ENCODE measurements at regions not wholly inside any gene's neighbourhood (a gene's known extent, or its start where the extent isn't known, plus 50 kb on each side); places are given as distances from the start of the nearest gene placed in this dataset.

DNA sequence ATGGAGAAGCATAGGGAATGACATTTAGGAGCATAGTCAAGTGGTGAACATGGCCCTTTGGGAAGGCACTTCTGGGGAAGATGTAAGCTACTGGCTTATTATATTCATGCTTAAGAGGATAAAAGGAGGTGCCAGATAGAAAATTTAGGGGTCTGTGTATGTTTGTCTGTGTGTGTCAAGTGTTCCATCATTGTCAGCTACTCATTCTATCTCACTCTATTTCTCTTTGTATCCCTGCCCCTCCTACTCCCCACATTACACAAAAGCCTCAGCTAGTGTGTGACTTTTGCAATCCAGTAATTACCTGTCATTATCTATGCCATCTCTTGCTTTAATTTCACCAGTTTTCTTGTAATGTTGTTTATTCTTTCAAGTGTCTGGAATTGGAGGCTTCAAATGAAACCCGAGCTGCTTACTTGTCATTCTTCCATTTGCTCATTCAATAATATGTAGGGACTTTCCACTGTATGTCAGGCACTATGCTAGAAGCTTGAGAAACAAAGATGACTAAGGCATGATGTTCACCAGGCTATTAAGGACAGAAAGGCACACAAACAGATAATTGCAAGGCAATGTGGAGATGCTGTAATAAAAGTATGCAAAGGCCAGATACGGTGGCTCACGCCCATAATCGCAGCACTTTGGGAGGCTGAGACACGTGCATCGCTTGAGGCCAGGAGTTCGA, 229.8 kb upstream of the TEX13C start:
- no peak overlapping the region for H3K27ac ChIP-seq
- TF ChIP-seq, protein P1, sequence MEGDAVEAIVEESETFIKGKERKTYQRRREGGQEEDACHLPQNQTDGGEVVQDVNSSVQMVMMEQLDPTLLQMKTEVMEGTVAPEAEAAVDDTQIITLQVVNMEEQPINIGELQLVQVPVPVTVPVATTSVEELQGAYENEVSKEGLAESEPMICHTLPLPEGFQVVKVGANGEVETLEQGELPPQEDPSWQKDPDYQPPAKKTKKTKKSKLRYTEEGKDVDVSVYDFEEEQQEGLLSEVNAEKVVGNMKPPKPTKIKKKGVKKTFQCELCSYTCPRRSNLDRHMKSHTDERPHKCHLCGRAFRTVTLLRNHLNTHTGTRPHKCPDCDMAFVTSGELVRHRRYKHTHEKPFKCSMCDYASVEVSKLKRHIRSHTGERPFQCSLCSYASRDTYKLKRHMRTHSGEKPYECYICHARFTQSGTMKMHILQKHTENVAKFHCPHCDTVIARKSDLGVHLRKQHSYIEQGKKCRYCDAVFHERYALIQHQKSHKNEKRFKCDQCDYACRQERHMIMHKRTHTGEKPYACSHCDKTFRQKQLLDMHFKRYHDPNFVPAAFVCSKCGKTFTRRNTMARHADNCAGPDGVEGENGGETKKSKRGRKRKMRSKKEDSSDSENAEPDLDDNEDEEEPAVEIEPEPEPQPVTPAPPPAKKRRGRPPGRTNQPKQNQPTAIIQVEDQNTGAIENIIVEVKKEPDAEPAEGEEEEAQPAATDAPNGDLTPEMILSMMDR (conservative IDR thresholded peaks at IDR 0.05) = no peak

DNA sequence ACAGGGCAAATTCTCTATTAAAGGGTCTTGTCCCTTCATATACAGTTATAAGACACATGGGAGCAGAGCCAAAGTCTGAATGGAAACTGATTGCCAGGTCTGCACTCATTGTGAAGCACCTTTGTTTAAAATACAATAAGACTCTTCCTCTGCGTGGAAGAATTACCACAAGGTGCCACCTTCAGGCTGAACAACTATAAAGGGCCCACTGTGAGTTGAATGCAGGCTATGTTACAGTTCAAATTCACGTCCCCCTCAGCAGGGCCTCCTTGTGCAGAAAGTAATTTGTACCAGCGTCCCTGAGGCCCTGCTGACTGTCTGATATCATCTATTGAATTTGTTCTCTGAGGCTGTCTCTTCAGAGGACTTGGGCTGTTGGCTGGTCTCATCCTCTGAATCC, 225.8 kb upstream of the TEX13C start:
- TF ChIP-seq, protein P1 (conservative IDR thresholded peaks at IDR 0.05) = no peak
- no peak overlapping the region for H3K27ac ChIP-seq

DNA sequence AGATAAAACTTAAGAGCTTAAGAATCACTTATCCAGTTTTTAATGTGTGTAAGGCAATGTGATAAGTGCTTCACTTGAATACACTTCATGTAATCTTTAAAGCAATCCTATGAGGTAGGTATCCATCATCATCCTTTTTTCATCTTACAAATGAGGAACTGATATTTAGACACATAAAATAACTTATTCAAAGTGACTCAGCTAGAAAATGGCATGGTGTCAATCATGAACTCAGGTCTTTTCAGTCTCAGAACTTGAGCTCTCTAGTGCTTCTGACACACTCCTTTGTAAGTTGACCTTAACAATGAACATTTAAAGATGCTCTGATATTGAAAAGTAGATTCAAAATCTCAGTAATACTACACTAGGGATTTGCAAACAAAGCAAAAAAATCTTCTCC, 224.8 kb upstream of the TEX13C start:
- no peak overlapping the region for H3K27ac ChIP-seq
- TF ChIP-seq, protein P1 (conservative IDR thresholded peaks at IDR 0.05) = no peak

DNA sequence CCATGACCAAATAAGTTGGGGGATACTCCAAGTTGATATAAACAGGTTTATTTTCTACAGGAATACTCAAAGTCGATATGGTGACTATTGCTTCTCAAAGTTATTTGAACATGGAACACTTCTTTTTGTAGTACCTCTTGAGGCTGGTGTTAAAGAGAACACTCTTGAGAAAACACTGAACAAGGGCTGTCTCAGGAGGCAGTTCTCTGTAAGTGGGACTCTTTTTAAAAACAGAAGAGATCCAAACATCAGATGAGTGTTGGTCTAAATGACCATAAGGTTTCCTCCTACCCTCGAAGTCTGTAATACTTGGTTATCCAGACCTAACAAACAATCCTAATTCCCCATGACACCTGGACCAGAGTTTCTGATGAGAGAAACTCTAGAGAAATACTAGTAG, 223.2 kb upstream of the TEX13C start:
- H3K27ac ChIP-seq = no peak overlapping the region
- TF ChIP-seq, protein P1 (conservative IDR thresholded peaks at IDR 0.05) = no peak

DNA sequence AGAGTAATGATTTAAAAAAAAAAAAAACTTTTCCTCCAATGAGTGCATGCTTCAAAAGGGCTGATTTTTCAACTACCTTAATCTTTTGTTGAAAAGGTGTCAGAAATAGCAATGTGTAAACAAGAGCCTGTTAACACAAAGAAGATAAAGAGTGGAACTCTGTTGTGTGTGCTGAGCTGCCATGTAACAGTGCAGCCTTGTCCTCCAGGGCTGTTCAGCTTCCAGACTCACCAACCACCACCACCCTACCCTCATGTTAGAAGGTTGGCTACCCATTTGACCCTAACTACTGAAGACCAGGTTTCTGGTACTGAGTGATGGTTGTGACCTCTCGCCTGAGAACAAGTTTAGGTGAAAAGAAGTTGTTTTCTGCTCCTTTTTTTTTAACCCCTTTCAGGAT, 222.8 kb upstream of the TEX13C start:
- TF ChIP-seq, protein P1 (conservative IDR thresholded peaks at IDR 0.05) = no peak

DNA sequence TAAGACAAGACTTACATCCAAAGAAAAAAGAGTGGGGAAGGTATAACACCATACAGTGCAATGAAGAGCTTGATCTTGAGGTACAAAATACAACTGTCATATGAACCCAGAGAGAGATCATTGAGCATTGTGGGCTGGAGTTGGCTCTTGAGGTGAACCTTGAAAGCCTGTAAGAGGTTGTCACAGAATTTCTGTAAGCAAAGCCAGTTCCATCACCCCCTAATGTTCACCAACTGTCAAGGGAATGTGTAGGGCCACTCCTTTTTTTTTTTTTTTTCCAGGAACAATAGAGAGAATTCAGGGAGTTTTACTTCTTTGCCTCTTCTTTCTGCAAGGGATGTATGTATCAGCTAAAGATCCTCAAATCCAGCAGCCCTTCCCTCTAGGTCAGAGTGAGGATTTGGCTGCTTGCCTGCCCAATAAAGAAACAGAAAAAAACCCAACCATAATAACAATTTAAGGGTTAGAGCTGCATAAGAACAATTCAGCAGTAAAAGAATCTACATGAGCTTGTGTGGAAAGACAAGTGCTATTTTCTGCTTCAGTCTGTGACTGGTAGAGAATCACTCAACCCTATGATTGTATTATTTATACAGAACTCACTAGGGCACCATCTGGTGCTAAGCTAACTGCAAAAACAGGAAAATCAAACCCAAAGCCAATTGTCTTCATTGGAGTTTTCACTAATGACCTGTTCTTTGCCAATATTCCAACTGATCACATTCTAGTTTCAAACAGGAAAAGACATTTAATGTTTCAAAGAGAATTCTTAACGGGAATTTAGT, 217.5 kb upstream of the TEX13C start:
- H3K27ac ChIP-seq = no peak overlapping the region
- TF ChIP-seq, protein P1 (conservative IDR thresholded peaks at IDR 0.05) = no peak

More for the DNA sequence above, 222.8 kb upstream of the TEX13C start:
- no peak overlapping the region for H3K27ac ChIP-seq

DNA sequence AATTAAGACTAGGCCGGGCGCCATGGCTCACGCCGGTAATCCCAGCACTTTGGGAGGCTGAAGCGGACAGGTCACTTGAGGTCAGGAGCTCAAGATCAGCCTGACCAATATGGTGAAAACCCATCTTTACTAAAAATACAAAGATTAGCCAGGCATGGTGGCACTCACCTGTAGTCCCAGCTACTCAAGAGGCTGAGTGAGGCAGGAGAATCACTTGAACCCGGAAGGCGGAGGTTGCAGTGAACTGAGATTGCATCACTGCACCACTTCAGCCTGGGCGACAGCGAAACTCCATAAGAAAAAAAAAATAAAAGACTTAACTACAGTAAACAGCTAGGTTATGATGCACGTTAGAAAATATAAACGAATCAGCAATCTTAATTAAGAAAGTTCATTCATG, 216.0 kb upstream of the TEX13C start:
- no peak overlapping the region for H3K27ac ChIP-seq
- TF ChIP-seq, protein P1 (conservative IDR thresholded peaks at IDR 0.05) = no peak

Measured in VCaP (cell line).